ENCODE measurements at regions not wholly inside any gene's neighbourhood (a gene's known extent, or its start where the extent isn't known, plus 50 kb on each side); places are given as distances from the start of the nearest gene placed in this dataset.

- TF ChIP-seq, protein P1, sequence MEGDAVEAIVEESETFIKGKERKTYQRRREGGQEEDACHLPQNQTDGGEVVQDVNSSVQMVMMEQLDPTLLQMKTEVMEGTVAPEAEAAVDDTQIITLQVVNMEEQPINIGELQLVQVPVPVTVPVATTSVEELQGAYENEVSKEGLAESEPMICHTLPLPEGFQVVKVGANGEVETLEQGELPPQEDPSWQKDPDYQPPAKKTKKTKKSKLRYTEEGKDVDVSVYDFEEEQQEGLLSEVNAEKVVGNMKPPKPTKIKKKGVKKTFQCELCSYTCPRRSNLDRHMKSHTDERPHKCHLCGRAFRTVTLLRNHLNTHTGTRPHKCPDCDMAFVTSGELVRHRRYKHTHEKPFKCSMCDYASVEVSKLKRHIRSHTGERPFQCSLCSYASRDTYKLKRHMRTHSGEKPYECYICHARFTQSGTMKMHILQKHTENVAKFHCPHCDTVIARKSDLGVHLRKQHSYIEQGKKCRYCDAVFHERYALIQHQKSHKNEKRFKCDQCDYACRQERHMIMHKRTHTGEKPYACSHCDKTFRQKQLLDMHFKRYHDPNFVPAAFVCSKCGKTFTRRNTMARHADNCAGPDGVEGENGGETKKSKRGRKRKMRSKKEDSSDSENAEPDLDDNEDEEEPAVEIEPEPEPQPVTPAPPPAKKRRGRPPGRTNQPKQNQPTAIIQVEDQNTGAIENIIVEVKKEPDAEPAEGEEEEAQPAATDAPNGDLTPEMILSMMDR (IDR thresholded peaks at IDR 0.05 in 4 of 5, conservative IDR thresholded peaks at IDR 0.05 in 1 of 5): no peak
- no peak for TF ChIP-seq POLR2A (IDR thresholded peaks at IDR 0.05)
Measured at GRCh38 chr12:127640181-127640886, 626.6 kb upstream of the TMEM132C start.

All from gastrocnemius medialis (tissue), 4 donors.